HCT116 (cell line): ENCODE measurements at regions not wholly inside any gene's neighbourhood (a gene's known extent, or its start where the extent isn't known, plus 50 kb on each side); places are given as distances from the start of the nearest gene placed in this dataset.

Source experiments
- CBX3 ChIP-seq: IDR thresholded peaks from 2 replicates; pipeline ENCODE4 v1.6.1; 2012; ENCODE audit warnings: low read depth
- CTCF ChIP-seq, 3 experiments: fragments of 200-600 bp in 1 of 3; sonication (generic) in 1 of 3; IDR thresholded peaks in 2 of 3; conservative IDR thresholded peaks in 1 of 3; 2 replicates each; pipeline ENCODE4 v1.5.1; 2012 to 2017; ENCODE audit warnings: low read depth in 2 of 3, low read length in 2 of 3, antibody characterized with exemption in 1 of 3, borderline replicate concordance in 1 of 3, control low read depth in 1 of 3, mild to moderate bottlenecking in 1 of 3, mixed read lengths in 1 of 3, mixed run types in 1 of 3, moderate library complexity in 1 of 3; ENCODE audit not compliant: insufficient read depth in 1 of 3
- EZH2phosphoT487 ChIP-seq: fragments of 200-600 bp; IDR thresholded peaks from 2 replicates; pipeline ENCODE4 v1.6.1; 2018; ENCODE audit warnings: antibody characterized with exemption, borderline replicate concordance
- POLR2A ChIP-seq: IDR thresholded peaks from 2 replicates; pipeline ENCODE4 v1.7.0; 2011; ENCODE audit warnings: borderline replicate concordance; ENCODE audit not compliant: insufficient read depth, insufficient read length; ENCODE audit errors: extremely low read depth
- POLR2AphosphoS5 ChIP-seq: IDR thresholded peaks from 2 replicates; pipeline ENCODE4 v1.6.1; 2011; ENCODE audit warnings: mild to moderate bottlenecking, low read depth, low read length, moderate library complexity
- RAD21 ChIP-seq: IDR thresholded peaks from 2 replicates; pipeline ENCODE4 v1.6.1; 2012; ENCODE audit warnings: low read depth, mild to moderate bottlenecking
- SP1 ChIP-seq: IDR thresholded peaks from 2 replicates; pipeline ENCODE4 v1.6.1; 2012; ENCODE audit warnings: low read depth

GRCh38 chr20:63067721-63068560, 61.2 kb upstream of the BHLHE23 start:
- TF ChIP-seq POLR2AphosphoS5, result no peak
- TF ChIP-seq RAD21, result no peak
- no peak for TF ChIP-seq POLR2A
- no peak for TF ChIP-seq CTCF (IDR thresholded peaks at IDR 0.05 in 2 of 3, conservative IDR thresholded peaks at IDR 0.05 in 1 of 3; ENCODE audit: borderline replicate concordance in 1 of 3, insufficient read depth in 1 of 3, low read depth in 2 of 3, low read length in 2 of 3)
- TF ChIP-seq SP1, result no peak
- no peak for TF ChIP-seq CBX3
- TF ChIP-seq EZH2phosphoT487, result no peak
